Osteoblast (primary cell): ENCODE measurements at regions not wholly inside any gene's neighbourhood (a gene's known extent, or its start where the extent isn't known, plus 50 kb on each side); places are given as distances from the start of the nearest gene placed in this dataset.

Source experiments
- DNase-seq: peaks from one replicate; pipeline ENCODE4 v3.0.0; 2011; ENCODE audit warnings: low spot score, mixed read lengths; ENCODE audit not compliant: insufficient read length; ENCODE audit errors: missing footprints
- H2AFZ ChIP-seq: 2 replicates; pipeline ENCODE4 v1.6.0; 2011; ENCODE audit warnings: mild to moderate bottlenecking, low read length
- H3K27ac ChIP-seq: 2 replicates; pipeline ENCODE4 v1.5.1; 2011; ENCODE audit warnings: mild to moderate bottlenecking, low read depth, low read length, moderate library complexity
- H3K27me3 ChIP-seq: 2 replicates; pipeline ENCODE4 v1.6.0; 2012; ENCODE audit warnings: mild to moderate bottlenecking, control low read depth, inconsistent platforms, low read length, moderate library complexity; ENCODE audit not compliant: insufficient read depth
- H3K36me3 ChIP-seq: 2 replicates; pipeline ENCODE4 v1.5.1; 2011; ENCODE audit warnings: mild to moderate bottlenecking, low read length, control low read depth, moderate library complexity; ENCODE audit not compliant: insufficient read depth
- H3K4me1 ChIP-seq: 2 replicates; pipeline ENCODE4 v1.5.1; 2011; ENCODE audit warnings: mild to moderate bottlenecking, low read length, control low read depth, moderate library complexity; ENCODE audit not compliant: insufficient read depth
- H3K4me2 ChIP-seq: 2 replicates; pipeline ENCODE4 v1.6.0; 2011; ENCODE audit warnings: mild to moderate bottlenecking, low read length; ENCODE audit not compliant: insufficient read depth
- H3K4me3 ChIP-seq: fragments of 200-600 bp; sonication (generic); 3 replicates; pipeline ENCODE4 v1.5.1; 2012; ENCODE audit warnings: mild to moderate bottlenecking, low read length, inconsistent platforms; ENCODE audit not compliant: insufficient read depth
- H3K79me2 ChIP-seq: 2 replicates; pipeline ENCODE4 v1.6.0; 2012; ENCODE audit warnings: mild to moderate bottlenecking, low read length, control low read depth, inconsistent platforms; ENCODE audit not compliant: insufficient read depth
- H3K9me3 ChIP-seq: 2 replicates; pipeline ENCODE4 v1.5.1; 2011; ENCODE audit warnings: low read depth, low read length, control low read depth
- H4K20me1 ChIP-seq: 2 replicates; pipeline ENCODE4 v1.6.0; 2012; ENCODE audit warnings: mild to moderate bottlenecking, low read length, control low read depth; ENCODE audit not compliant: insufficient read depth
- CTCF ChIP-seq: IDR thresholded peaks from 2 replicates; pipeline ENCODE4 v1.5.1; 2011; ENCODE audit warnings: mild to moderate bottlenecking, low read depth, low read length, moderate library complexity; ENCODE audit errors: extremely low read depth

- TF ChIP-seq CTCF, result no peak
These were observed 237.8 kb downstream of the ZWINT start for GRCh38 chr10:56123247-56123646.

GRCh38 chr10:56116684-56117083 lies 244.4 kb downstream of the ZWINT start:
- DNase-seq, result no peak
- no peak overlapping the region for H3K4me3 ChIP-seq
- H3K9me3 ChIP-seq, result no peaks in the 10 kb centered on the region
- H4K20me1 ChIP-seq, result no peaks in the 10 kb centered on the region
- TF ChIP-seq CTCF, result no peak
- no peaks in the 10 kb centered on the region for H3K27me3 ChIP-seq
- H3K4me2 ChIP-seq, result no peak overlapping the region
- H3K4me1 ChIP-seq, result no peaks in the 10 kb centered on the region
- no peak overlapping the region for H2AFZ ChIP-seq
- no peaks in the 10 kb centered on the region for H3K36me3 ChIP-seq
- no peak overlapping the region for H3K27ac ChIP-seq
- no peaks in the 10 kb centered on the region for H3K79me2 ChIP-seq

More at GRCh38 chr10:56123247-56123646, 237.8 kb downstream of the ZWINT start:
- H3K9me3 ChIP-seq, result no peaks in the 10 kb centered on the region
- DNase-seq, result no peak
- no peak overlapping the region for H3K4me2 ChIP-seq
- H4K20me1 ChIP-seq, result no peaks in the 10 kb centered on the region
- H3K4me3 ChIP-seq, result no peak overlapping the region
- no peak overlapping the region for H2AFZ ChIP-seq
- H3K79me2 ChIP-seq, result no peaks in the 10 kb centered on the region
- no peaks in the 10 kb centered on the region for H3K4me1 ChIP-seq
- no peaks in the 10 kb centered on the region for H3K27me3 ChIP-seq
- H3K36me3 ChIP-seq, result no peaks in the 10 kb centered on the region
- H3K27ac ChIP-seq, result no peak overlapping the region

- no peak overlapping the region for H2AFZ ChIP-seq
- no peaks in the 10 kb centered on the region for H3K4me1 ChIP-seq
- TF ChIP-seq CTCF, result no peak
- H3K4me3 ChIP-seq, result no peak overlapping the region
- no peaks in the 10 kb centered on the region for H3K27me3 ChIP-seq
- H3K9me3 ChIP-seq, result no peaks in the 10 kb centered on the region
- no peak overlapping the region for H3K4me2 ChIP-seq
- H3K36me3 ChIP-seq, result no peaks in the 10 kb centered on the region
- no peaks in the 10 kb centered on the region for H4K20me1 ChIP-seq
- H3K27ac ChIP-seq, result no peak overlapping the region
- no peaks in the 10 kb centered on the region for H3K79me2 ChIP-seq
- DNase-seq, result no peak
These were observed 251.6 kb downstream of the ZWINT start for GRCh38 chr10:56109454-56109853.

GRCh38 chr10:56104923-56105322 lies 256.1 kb downstream of the ZWINT start:
- H4K20me1 ChIP-seq, result no peaks in the 10 kb centered on the region
- no peaks in the 10 kb centered on the region for H3K4me1 ChIP-seq
- no peaks in the 10 kb centered on the region for H3K9me3 ChIP-seq
- no peaks in the 10 kb centered on the region for H3K79me2 ChIP-seq
- H2AFZ ChIP-seq, result no peak overlapping the region
- H3K36me3 ChIP-seq, result no peaks in the 10 kb centered on the region
- no peaks in the 10 kb centered on the region for H3K27me3 ChIP-seq
- no peak for DNase-seq
- H3K4me2 ChIP-seq, result no peak overlapping the region
- H3K27ac ChIP-seq, result no peak overlapping the region
- H3K4me3 ChIP-seq, result no peak overlapping the region
- no peak for TF ChIP-seq CTCF
